GM23338 (cell line): ENCODE measurements at regions not wholly inside any gene's neighbourhood (a gene's known extent, or its start where the extent isn't known, plus 50 kb on each side); places are given as distances from the start of the nearest gene placed in this dataset.

Experiments used
- ATAC-seq: fragments of 200-7000 bp; cut with Tn5 transposase; 3 replicates; pipeline ENCODE4 v1.9.1; 2020
- DNase-seq: peaks from one replicate; pipeline ENCODE4 v3.0.0-alpha.2; 2015; ENCODE audit warnings: low spot score
- H2AFZ ChIP-seq: fragments of 200-600 bp; sonication (generic); 2 replicates; pipeline ENCODE4 v1.8.0; 2016; ENCODE audit warnings: antibody characterized with exemption, mild to moderate bottlenecking, moderate library complexity
- H3F3A ChIP-seq: fragments of 200-600 bp; sonication (generic); replicated peaks from 2 replicates; pipeline ENCODE4 v1.8.0; 2017; ENCODE audit warnings: antibody characterized with exemption, mixed run types, low read depth
- H3K27ac ChIP-seq: fragments of 200-600 bp; sonication (generic); 2 replicates; pipeline ENCODE4 v1.6.1; 2016; ENCODE audit warnings: low read depth
- H3K27me3 ChIP-seq: fragments of 200-600 bp; sonication (generic); 2 replicates; pipeline ENCODE4 v1.8.0; 2016; ENCODE audit warnings: mild to moderate bottlenecking, mixed run types, moderate library complexity; ENCODE audit not compliant: insufficient read depth
- H3K36me3 ChIP-seq: fragments of 200-600 bp; sonication (generic); 2 replicates; pipeline ENCODE4 v1.8.0; 2016; ENCODE audit warnings: mild to moderate bottlenecking; ENCODE audit not compliant: insufficient read depth
- H3K4me1 ChIP-seq: fragments of 200-600 bp; sonication (generic); 2 replicates; pipeline ENCODE4 v1.8.0; 2016; ENCODE audit warnings: mild to moderate bottlenecking, moderate library complexity; ENCODE audit not compliant: insufficient read depth
- H3K4me2 ChIP-seq: fragments of 200-600 bp; sonication (generic); 2 replicates; pipeline ENCODE4 v1.7.1; 2017; ENCODE audit warnings: mixed run types
- H3K4me3 ChIP-seq: fragments of 200-600 bp; sonication (generic); 2 replicates; pipeline ENCODE4 v1.6.1; 2016; ENCODE audit warnings: mixed run types
- H3K79me2 ChIP-seq: fragments of 200-600 bp; sonication (generic); replicated peaks from 2 replicates; pipeline ENCODE4 v1.8.0; 2017; ENCODE audit warnings: mild to moderate bottlenecking; ENCODE audit not compliant: insufficient read depth
- H3K9me2 ChIP-seq: fragments of 200-600 bp; sonication (generic); 2 replicates; pipeline ENCODE4 v1.8.0; 2017; ENCODE audit not compliant: insufficient read depth
- H4K20me1 ChIP-seq: fragments of 200-600 bp; sonication (generic); replicated peaks from 2 replicates; pipeline ENCODE4 v1.8.0; 2017; ENCODE audit warnings: mild to moderate bottlenecking; ENCODE audit not compliant: insufficient read depth
- H3K27ac Mint-ChIP-seq: 2 replicates; pipeline ENCODE4 v1.8.0; 2020; ENCODE audit warnings: inconsistent platforms, mild to moderate bottlenecking, moderate library complexity, mixed read lengths
- H3K27me3 Mint-ChIP-seq: 3 replicates; pipeline ENCODE4 v1.8.0; 2022; ENCODE audit warnings: low read depth, mild to moderate bottlenecking, moderate library complexity, mixed read lengths, inconsistent platforms; ENCODE audit not compliant: insufficient read depth, poor library complexity
- H3K36me3 Mint-ChIP-seq: 3 replicates; pipeline ENCODE4 v1.8.0; 2021; ENCODE audit warnings: low read depth, mild to moderate bottlenecking, inconsistent platforms, moderate library complexity, mixed read lengths
- H3K4me1 Mint-ChIP-seq: 3 replicates; pipeline ENCODE4 v1.8.0; 2020; ENCODE audit warnings: mild to moderate bottlenecking, inconsistent platforms, mixed read lengths
- H3K4me3 Mint-ChIP-seq: 3 replicates; pipeline ENCODE4 v1.8.0; 2021; ENCODE audit warnings: moderate library complexity, mild to moderate bottlenecking, inconsistent platforms, mixed read lengths
- H3K9me3 Mint-ChIP-seq: 3 replicates; pipeline ENCODE4 v1.8.0; 2020; ENCODE audit warnings: moderate library complexity, mild to moderate bottlenecking, inconsistent platforms, mixed read lengths
- CREB1 ChIP-seq: fragments of 250-450 bp; sonication (Bioruptor Pico); IDR thresholded peaks from 2 replicates; pipeline ENCODE4 v1.5.0; 2020; ENCODE audit warnings: low read depth, mild to moderate bottlenecking, moderate library complexity
- CTCF ChIP-seq, 2 experiments: fragments of 200-600 bp in 1 of 2; sonication (generic) in 1 of 2; conservative IDR thresholded peaks; 2 replicates each; pipeline versions ENCODE4 v1.5.1 to v1.6.1; 2016 to 2017; ENCODE audit warnings: antibody characterized with exemption in 2 of 2, low read depth in 2 of 2, mild to moderate bottlenecking in 2 of 2, moderate library complexity in 1 of 2
- ETS1 ChIP-seq: IDR thresholded peaks from 2 replicates; pipeline ENCODE4 v1.6.1; 2016; ENCODE audit warnings: antibody characterized with exemption
- EZH2 ChIP-seq: fragments of 200-600 bp; sonication (generic); IDR thresholded peaks from one replicate; pipeline ENCODE4 v1.8.0; 2017; ENCODE audit warnings: antibody characterized with exemption, mild to moderate bottlenecking, low read depth; ENCODE audit not compliant: unreplicated experiment
- EZH2phosphoT487 ChIP-seq: fragments of 200-600 bp; sonication (generic); IDR thresholded peaks from one replicate; pipeline ENCODE4 v1.8.1; 2018; ENCODE audit warnings: antibody characterized with exemption; ENCODE audit not compliant: unreplicated experiment
- JUNB ChIP-seq: IDR thresholded peaks from one replicate; pipeline ENCODE4 v1.6.1; 2016; ENCODE audit warnings: antibody characterized with exemption; ENCODE audit not compliant: unreplicated experiment
- NANOG ChIP-seq: IDR thresholded peaks from 2 replicates; pipeline ENCODE4 v1.6.1; 2016; ENCODE audit warnings: antibody characterized with exemption, borderline replicate concordance
- POLR2AphosphoS5 ChIP-seq: IDR thresholded peaks from 2 replicates; pipeline ENCODE4 v1.6.1; 2016; ENCODE audit warnings: antibody characterized with exemption, low read depth
- REST ChIP-seq: IDR thresholded peaks from one replicate; pipeline ENCODE4 v1.6.1; 2018; ENCODE audit warnings: antibody characterized with exemption; ENCODE audit not compliant: unreplicated experiment
- STAT1 ChIP-seq: IDR thresholded peaks from one replicate; pipeline ENCODE4 v1.6.1; 2016; ENCODE audit warnings: antibody characterized with exemption; ENCODE audit not compliant: unreplicated experiment
- ZNF114 ChIP-seq: fragments of 250-450 bp; sonication (Bioruptor Pico); IDR thresholded peaks from 2 replicates; pipeline ENCODE4 v1.5.0; 2020; ENCODE audit warnings: mild to moderate bottlenecking, moderate library complexity
- ZNF331 ChIP-seq: fragments of 250-450 bp; sonication (Bioruptor Pico); IDR thresholded peaks from 2 replicates; pipeline ENCODE4 v1.5.0; 2020; ENCODE audit warnings: low read depth, mild to moderate bottlenecking, moderate library complexity
- ZNF462 ChIP-seq: fragments of 250-450 bp; sonication (Bioruptor Pico); IDR thresholded peaks from 2 replicates; pipeline ENCODE4 v1.5.0; 2020; ENCODE audit warnings: mild to moderate bottlenecking, moderate library complexity

DNA sequence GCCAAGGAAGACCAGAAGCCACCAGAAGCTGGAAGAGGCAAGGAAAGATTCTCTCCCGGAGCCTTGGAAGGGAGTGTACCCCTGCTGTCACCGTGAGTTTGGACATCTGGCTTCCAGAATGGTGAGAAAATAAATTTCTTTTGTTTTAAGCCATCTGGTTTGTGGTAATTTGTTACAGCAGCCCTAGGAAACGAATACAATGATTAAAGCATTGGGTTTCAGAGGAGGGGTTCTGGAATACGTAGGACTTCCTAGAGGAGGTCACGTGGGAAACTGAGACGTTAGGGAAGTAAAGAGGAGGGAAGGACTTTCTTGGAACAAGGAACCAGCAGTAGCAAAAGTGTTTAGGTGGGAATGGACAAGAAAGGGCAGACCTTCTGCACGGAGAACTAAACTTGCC is 377.7 kb downstream of the IL20RB start:
- Mint-ChIP-seq H3K9me3 (peaks cover 32% of the 10 kb centered on the region), H3K27ac (no peak overlapping the region), H3K27me3 (no peaks in the 10 kb centered on the region), H3K4me3 (no peak overlapping the region), H3K36me3 (peaks cover 24% of the 10 kb centered on the region), H3K4me1 (no peaks in the 10 kb centered on the region)
- H3K4me1 ChIP-seq, result no peaks in the 10 kb centered on the region
- no peak overlapping the region for H3K4me2 ChIP-seq
- ATAC-seq (no peak), DNase-seq (no peak)
- no peaks in the 10 kb centered on the region for H4K20me1 ChIP-seq
- H3K27me3 ChIP-seq, result no peaks in the 10 kb centered on the region
- H3K27ac ChIP-seq, result no peak overlapping the region
- H3F3A ChIP-seq, result no peaks in the 10 kb centered on the region
- peaks cover 10% of the 10 kb centered on the region for H3K9me2 ChIP-seq
- H3K4me3 ChIP-seq, result no peak overlapping the region
- TF ChIP-seq STAT1, result no peak
- no peak for TF ChIP-seq CTCF (conservative IDR thresholded peaks at IDR 0.05; ENCODE audit: low read depth in 2 of 2)
- TF ChIP-seq ZNF462, result no peak
- TF ChIP-seq POLR2AphosphoS5, result no peak
- TF ChIP-seq REST, result no peak
- no peak for TF ChIP-seq EZH2
- no peak for TF ChIP-seq ETS1
- TF ChIP-seq ZNF114 (CRISPR knock-in tag), result no peak
- TF ChIP-seq CREB1 (CRISPR knock-in tag), result no peak
- no peak for TF ChIP-seq ZNF331 (CRISPR knock-in tag)
- no peak for TF ChIP-seq JUNB
- no peak for TF ChIP-seq EZH2phosphoT487
- no peak for TF ChIP-seq NANOG
- H3K79me2 ChIP-seq, result no peaks in the 10 kb centered on the region
- no peak overlapping the region for H2AFZ ChIP-seq
- H3K36me3 ChIP-seq, result no peaks in the 10 kb centered on the region; the same call in 1 of the 2 replicates
